NB4 (cell line): ENCODE measurements at regions not wholly inside any gene's neighbourhood (a gene's known extent, or its start where the extent isn't known, plus 50 kb on each side); places are given as distances from the start of the nearest gene placed in this dataset.

Experiments used
- CTCF ChIP-seq: IDR thresholded peaks from one replicate; pipeline ENCODE4 v1.5.1; 2012; ENCODE audit warnings: low read depth, low read length
- MYC ChIP-seq: IDR thresholded peaks from 2 replicates; pipeline ENCODE4 v1.6.1; 2011; ENCODE audit warnings: low read depth, low read length
- POLR2A ChIP-seq: IDR thresholded peaks from 2 replicates; pipeline ENCODE4 v1.6.1; 2011; ENCODE audit warnings: mild to moderate bottlenecking; ENCODE audit not compliant: insufficient read length; ENCODE audit errors: extremely low read depth
- TF ChIP-seq, protein P1 (sequence below): IDR thresholded peaks from 2 replicates; pipeline ENCODE4 v1.6.1; 2011; ENCODE audit warnings: low read depth, low read length

DNA sequence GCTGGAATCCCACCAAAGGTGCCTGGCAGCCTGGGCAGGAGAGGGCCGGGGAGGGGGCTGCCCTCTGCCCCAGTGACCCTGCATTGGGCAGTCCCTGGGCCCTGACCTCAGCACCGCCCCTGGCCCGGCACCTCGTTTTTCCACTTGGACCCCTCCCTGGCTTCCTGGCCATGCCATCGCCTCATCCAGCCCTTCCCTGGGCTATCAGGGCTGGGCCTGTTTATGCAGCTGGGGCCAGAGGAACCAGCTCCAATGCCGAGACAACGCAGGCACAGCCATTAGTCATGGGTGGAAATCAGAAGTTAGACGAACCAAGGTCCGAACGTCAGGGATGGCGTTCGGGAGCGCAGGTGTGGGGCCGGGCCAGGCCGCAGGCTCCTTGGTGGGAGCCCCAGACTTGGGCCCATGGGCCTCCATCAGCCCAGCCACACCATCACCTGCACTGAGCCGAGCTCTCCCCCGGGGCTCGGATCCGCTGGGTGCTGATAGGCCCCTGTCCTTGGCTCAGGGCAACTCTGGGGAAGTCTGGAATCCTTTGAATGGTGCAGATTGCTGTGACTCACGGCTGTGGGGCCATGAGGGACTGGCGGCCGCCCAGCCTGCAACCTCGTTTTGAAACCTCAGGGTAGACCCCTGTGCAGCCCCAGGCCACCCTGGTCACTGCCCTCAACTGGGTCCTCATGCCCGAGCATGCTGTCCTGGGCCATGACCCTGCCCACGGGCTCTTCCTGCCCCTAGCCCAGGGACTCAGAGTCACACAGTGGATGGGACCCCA, 169.4 kb downstream of the KIF26A start:
- TF ChIP-seq CTCF: no peak
- TF ChIP-seq POLR2A: no peak
- TF ChIP-seq MYC: no peak
- TF ChIP-seq, protein P1, sequence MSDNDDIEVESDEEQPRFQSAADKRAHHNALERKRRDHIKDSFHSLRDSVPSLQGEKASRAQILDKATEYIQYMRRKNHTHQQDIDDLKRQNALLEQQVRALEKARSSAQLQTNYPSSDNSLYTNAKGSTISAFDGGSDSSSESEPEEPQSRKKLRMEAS: no peak
